Cardiac muscle cell (in vitro differentiated cells and primary cell): ENCODE measurements at regions not wholly inside any gene's neighbourhood (a gene's known extent, or its start where the extent isn't known, plus 50 kb on each side); places are given as distances from the start of the nearest gene placed in this dataset.

Source experiments
- DNase-seq, 2 donors: peaks; one replicate each; pipeline versions ENCODE4 v3.0.0 to v3.0.0-alpha.2; 2010 to 2017; ENCODE audit warnings: low read depth in 1 of 2, low spot score in 1 of 2
- H3K27ac ChIP-seq: fragments of 200-600 bp; sonication (generic); 2 replicates; pipeline ENCODE4 v1.5.1; 2016
- H3K27me3 ChIP-seq: fragments of 200-600 bp; sonication (generic); 2 replicates; pipeline ENCODE4 v1.6.0; 2016; ENCODE audit warnings: control low read depth
- H3K36me3 ChIP-seq: fragments of 200-600 bp; sonication (generic); 2 replicates; pipeline ENCODE4 v1.5.1; 2016; ENCODE audit warnings: control low read depth
- H3K4me1 ChIP-seq: fragments of 200-600 bp; sonication (generic); 2 replicates; pipeline ENCODE4 v1.8.1; 2017; ENCODE audit warnings: low read depth, mild to moderate bottlenecking, mixed run types
- H3K4me3 ChIP-seq: fragments of 200-600 bp; sonication (generic); 2 replicates; pipeline ENCODE4 v1.5.1; 2016; ENCODE audit warnings: mild to moderate bottlenecking
- H3K9me3 ChIP-seq: fragments of 200-600 bp; sonication (generic); 2 replicates; pipeline ENCODE4 v1.5.1; 2017; ENCODE audit warnings: low read depth, mild to moderate bottlenecking, control low read depth
- CTCF ChIP-seq: IDR thresholded peaks from 2 replicates; pipeline ENCODE4 v1.5.1; 2012; ENCODE audit warnings: low read depth, mild to moderate bottlenecking, low read length

DNA sequence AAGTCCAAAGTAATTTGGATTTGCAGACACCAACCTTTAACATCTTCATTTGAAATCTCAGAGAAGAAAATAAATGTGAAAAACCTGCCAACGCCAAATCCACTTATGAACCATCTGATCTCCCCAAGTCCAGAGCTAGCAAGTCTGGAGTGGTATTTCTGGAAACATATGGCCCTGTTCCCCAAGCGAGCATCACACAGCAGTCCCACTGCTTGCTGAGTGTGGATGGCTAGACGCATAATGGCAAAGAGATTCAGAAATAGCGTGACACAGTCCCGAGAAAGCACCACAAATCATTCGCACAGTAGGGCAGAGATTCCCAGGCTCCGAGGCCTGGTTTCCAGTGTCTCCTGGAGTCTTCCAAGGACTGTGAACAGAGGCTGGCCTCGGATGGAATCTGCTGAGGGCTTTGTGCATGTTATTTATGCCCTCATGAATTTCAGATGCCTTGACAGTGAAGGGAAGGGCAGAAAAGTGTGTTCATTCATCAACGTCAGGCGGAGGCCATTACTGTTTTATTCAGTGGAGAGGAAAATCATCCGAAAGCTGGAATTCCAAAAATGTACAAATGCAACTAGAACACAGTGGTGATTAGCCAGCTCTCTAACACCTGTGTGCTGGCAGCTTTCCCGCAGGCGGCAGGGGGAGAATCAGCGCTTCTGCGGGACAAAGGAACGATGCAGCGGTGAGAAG lies 417.0 kb downstream of the EIPR1 start:
- no peak for TF ChIP-seq CTCF
- Histone ChIP-seq H3K27me3 (no peaks in the 10 kb centered on the region), H3K9me3 (no peaks in the 10 kb centered on the region), H3K36me3 (no peaks in the 10 kb centered on the region), H3K4me1 (no peaks in the 10 kb centered on the region), H3K4me3 (no peak overlapping the region), H3K27ac (no peak overlapping the region)
- no peak for DNase-seq

DNA sequence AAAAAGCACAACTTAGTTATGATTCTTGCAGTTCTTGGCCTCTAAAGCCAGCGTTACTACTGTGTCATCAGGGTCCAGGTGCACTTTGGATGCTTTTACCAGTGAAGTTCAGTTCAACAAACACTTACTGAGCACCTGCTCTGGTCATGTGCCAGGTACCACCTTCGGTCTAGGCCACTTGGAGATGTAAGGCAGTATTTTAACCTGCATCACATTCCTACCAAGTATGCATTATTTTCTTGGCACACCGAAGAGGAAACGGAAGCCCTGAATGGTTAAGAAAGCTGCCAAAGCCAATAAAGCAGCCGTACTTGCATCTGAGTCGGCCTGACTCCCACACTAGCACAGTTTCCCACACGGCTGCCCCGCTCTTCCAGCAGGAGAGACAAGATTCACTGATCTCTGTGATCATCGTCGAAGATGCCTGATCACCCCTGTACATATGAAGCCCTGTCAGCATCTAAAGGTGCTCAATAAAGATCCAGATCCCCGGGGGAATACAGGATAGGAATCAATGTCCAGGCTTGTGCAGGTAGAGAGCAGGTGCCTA lies 427.1 kb downstream of the EIPR1 start:
- H3K9me3 ChIP-seq: no peaks in the 10 kb centered on the region
- H3K4me3 ChIP-seq: no peak overlapping the region
- TF ChIP-seq CTCF: no peak

DNA sequence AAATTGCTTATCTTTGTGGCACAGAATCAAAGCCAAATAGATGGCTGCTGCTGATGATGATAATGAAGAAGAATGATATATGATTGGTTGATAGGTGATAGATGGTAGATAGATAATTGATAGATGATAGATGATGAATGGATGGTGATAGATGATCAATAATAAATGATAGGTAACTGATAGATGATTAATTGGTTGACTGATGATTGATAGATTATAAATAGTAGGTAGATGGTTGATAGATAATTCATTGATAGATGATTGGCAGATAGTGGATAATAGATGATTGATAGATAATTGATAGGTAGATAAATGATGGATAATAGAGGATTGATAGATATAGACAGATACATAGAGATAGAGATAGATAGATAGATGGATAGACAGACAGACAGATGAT lies 430.2 kb downstream of the EIPR1 start:
- no peaks in the 10 kb centered on the region for H3K36me3 ChIP-seq
- no peak for TF ChIP-seq CTCF
- H3K27ac ChIP-seq: no peak overlapping the region
- H3K4me1 ChIP-seq: no peaks in the 10 kb centered on the region
- H3K27me3 ChIP-seq: peaks cover 18% of the 10 kb centered on the region
- DNase-seq: no peak
- H3K4me3 ChIP-seq: no peak overlapping the region
- no peaks in the 10 kb centered on the region for H3K9me3 ChIP-seq

More for the DNA sequence above, 427.1 kb downstream of the EIPR1 start:
- no peaks in the 10 kb centered on the region for H3K36me3 ChIP-seq
- H3K4me1 ChIP-seq: no peaks in the 10 kb centered on the region
- H3K27me3 ChIP-seq: peaks cover 21% of the 10 kb centered on the region
- H3K27ac ChIP-seq: no peak overlapping the region
- DNase-seq: no peak

GRCh38 chr2:2942906-2943305 lies 434.7 kb downstream of the EIPR1 start:
- no peaks in the 10 kb centered on the region for H3K27me3 ChIP-seq
- no peaks in the 10 kb centered on the region for H3K4me1 ChIP-seq
- H3K27ac ChIP-seq: no peak overlapping the region
- no peaks in the 10 kb centered on the region for H3K9me3 ChIP-seq
- no peak overlapping the region for H3K4me3 ChIP-seq
- TF ChIP-seq CTCF: no peak
- DNase-seq: no peak
- H3K36me3 ChIP-seq: no peaks in the 10 kb centered on the region

GRCh38 chr2:2942225-2942624 lies 435.4 kb downstream of the EIPR1 start:
- no peak overlapping the region for H3K4me3 ChIP-seq
- no peak for DNase-seq
- no peaks in the 10 kb centered on the region for H3K9me3 ChIP-seq
- no peaks in the 10 kb centered on the region for H3K27me3 ChIP-seq
- H3K36me3 ChIP-seq: no peaks in the 10 kb centered on the region
- TF ChIP-seq CTCF: no peak
- no peaks in the 10 kb centered on the region for H3K4me1 ChIP-seq
- H3K27ac ChIP-seq: no peak overlapping the region
